Stimulated activated memory B cell treated with anti-CD40 and anti-IgM and Interleukin-4, amounts not matched to agents 10 μg/mL and 1 μg/mL and 100 μg/mL, for 72 hours (primary cell): ENCODE measurements at regions not wholly inside any gene's neighbourhood (a gene's known extent, or its start where the extent isn't known, plus 50 kb on each side); places are given as distances from the start of the nearest gene placed in this dataset.
"Not testable (repeated sequence)": the region's sequence is repeated elsewhere in the genome, so short reads cannot be mapped to it uniquely, and the experiment has no call there.

Experiments
- ATAC-seq: fragments of 150-1000 bp; cut with Tn5 transposase; 2 replicates; pipeline ENCODE4 v1.10.0; 2021
- H3K27ac Mint-ChIP-seq: one replicate; pipeline ENCODE4 v1.8.0; 2022; ENCODE audit warnings: mild to moderate bottlenecking, mixed read lengths
- H3K27me3 Mint-ChIP-seq: one replicate; pipeline ENCODE4 v1.8.0; 2022; ENCODE audit warnings: mixed read lengths
- H3K36me3 Mint-ChIP-seq: one replicate; pipeline ENCODE4 v1.8.0; 2022; ENCODE audit warnings: mixed read lengths
- H3K4me1 Mint-ChIP-seq: one replicate; pipeline ENCODE4 v1.8.0; 2022; ENCODE audit warnings: mixed read lengths
- H3K4me3 Mint-ChIP-seq: one replicate; pipeline ENCODE4 v1.8.0; 2022; ENCODE audit warnings: mild to moderate bottlenecking, moderate library complexity, mixed read lengths
- H3K9me3 Mint-ChIP-seq: one replicate; pipeline ENCODE4 v1.8.0; 2022; ENCODE audit warnings: mixed read lengths

DNA sequence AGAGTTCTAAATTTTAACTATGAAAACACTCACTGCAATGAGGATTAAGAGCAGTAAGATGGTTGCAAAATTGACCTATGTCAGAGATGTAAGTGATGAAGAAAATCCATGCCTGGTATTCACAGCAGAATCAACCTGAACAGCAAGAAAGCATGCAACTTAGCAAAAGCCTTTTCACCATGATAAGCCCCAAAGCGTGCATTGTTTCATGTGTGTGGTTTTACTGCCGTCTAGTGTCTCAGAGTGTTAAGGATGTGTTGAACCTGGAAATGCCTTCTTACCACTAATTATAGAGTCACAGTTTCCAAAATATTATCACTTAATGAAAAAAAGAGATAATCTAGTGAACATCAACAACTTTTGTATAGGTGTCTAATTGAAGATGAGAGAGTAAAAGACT lies 415.2 kb upstream of the TRPC7 start:
- no peaks in the 10 kb centered on the region for H3K36me3 Mint-ChIP-seq
- H3K9me3 Mint-ChIP-seq = peaks cover 11% of the 10 kb centered on the region
- ATAC-seq = no peak
- no peaks in the 10 kb centered on the region for H3K4me1 Mint-ChIP-seq
- H3K27me3 Mint-ChIP-seq = no peaks in the 10 kb centered on the region
- no peak overlapping the region for H3K27ac Mint-ChIP-seq
- no peak overlapping the region for H3K4me3 Mint-ChIP-seq

DNA sequence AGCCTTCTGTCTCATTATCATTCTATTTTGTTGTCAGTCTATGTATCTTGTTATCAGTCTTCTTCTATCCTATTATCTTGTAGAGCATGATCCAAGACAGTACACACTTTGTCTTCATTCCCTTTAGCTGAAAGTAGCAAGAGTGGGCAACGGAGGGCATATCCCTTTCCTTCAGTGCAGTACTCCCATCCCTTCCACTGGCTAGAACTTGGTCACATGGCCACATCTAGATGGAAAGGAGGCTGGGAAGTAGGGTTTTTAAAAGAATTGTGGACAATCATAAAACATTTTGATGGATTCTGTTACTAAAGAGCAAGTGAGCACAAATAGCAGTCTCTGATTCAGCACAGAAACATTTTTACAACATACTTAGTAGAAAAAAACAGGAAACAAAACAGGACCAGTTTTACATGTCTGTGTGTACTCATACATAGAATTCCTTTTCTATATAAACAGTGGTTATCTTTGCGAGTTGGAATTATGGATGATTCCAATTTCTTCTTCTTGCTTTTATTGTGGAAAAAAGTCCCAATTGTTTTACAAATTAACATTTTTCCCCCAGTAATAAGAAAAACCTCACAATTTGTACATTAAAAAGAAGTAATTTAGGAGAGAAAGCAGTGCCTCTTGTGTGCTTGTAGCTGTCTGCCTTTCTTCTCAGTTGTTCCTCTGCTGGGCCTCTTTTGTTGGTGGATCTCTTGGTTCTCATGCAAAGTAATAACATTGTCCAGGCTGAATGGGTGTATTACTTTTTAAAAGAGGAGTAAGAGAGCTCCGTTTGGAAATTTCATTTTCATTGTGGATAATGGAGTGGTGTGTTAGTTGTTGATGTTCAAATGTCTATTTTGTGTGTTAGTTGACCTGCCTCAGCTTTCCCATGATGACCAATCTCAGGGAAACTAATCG lies 410.9 kb upstream of the TRPC7 start:
- H3K4me1 Mint-ChIP-seq = no peaks in the 10 kb centered on the region
- no peak overlapping the region for H3K4me3 Mint-ChIP-seq
- peaks cover 9% of the 10 kb centered on the region for H3K9me3 Mint-ChIP-seq
- no peaks in the 10 kb centered on the region for H3K27me3 Mint-ChIP-seq
- H3K27ac Mint-ChIP-seq = no peak overlapping the region
- no peak for ATAC-seq
- no peaks in the 10 kb centered on the region for H3K36me3 Mint-ChIP-seq

DNA sequence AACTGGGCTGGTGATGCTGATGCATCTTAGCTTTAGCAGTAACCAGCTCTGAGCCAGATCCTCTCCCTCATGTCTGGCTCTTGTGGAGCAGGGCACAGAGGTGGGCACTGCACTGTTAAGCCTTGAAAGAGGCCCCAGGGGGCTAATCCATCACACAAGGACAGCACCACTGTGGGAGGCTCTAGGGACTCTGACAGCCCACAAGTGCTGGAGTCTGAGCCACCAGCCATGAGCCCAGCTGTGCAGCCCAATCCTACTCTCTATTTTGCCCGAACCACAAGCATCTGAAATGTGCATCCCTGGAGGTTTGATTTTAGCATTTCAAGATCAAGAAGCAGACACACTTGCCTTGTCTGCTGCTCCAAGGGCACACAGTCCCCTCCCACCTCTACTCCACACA lies 407.1 kb upstream of the TRPC7 start:
- H3K4me3 Mint-ChIP-seq = no peak overlapping the region

DNA sequence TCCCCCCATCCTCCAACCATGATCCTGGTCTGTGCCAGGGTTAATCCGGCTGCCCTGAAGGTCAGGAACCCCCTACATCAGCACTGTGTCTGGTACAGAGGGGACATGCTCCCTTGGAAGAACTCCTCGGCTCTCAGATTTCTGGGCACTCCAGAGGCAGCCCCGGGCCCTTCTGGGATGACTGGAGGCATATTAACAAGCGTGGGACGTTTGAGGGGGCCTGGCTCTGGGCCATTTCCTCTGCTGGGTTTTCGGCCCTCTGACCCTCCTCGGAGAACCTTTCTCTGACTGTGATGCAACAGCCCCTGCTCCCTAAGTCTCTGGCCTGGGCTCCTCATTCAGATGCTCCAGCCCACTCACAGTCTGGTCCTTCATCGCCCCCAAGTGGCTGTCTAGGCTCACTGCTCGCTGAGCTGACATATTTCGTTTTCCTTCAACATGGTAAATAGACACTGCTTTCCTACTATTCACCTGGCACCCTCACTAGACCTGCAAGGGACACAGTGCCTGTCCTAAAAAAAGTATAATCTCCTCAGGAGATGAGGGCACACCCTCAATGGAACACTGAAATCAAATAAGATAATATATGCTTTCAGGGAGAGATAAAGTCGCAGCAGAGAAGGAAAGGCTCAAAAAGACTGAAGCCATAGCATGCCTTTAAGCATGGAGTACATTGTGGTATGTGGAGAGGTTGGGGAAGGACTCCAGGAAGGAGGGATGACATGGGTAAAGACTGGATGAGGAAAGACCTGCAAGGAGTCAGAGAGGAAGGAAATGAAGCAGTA lies 404.7 kb upstream of the TRPC7 start:
- no peak for ATAC-seq
- peaks cover 5% of the 10 kb centered on the region for H3K9me3 Mint-ChIP-seq
- no peaks in the 10 kb centered on the region for H3K4me1 Mint-ChIP-seq
- no peaks in the 10 kb centered on the region for H3K36me3 Mint-ChIP-seq
- no peak overlapping the region for H3K27ac Mint-ChIP-seq
- H3K4me3 Mint-ChIP-seq = no peak overlapping the region
- no peaks in the 10 kb centered on the region for H3K27me3 Mint-ChIP-seq

More for the DNA sequence above, 407.1 kb upstream of the TRPC7 start:
- no peak overlapping the region for H3K27ac Mint-ChIP-seq
- H3K27me3 Mint-ChIP-seq = no peaks in the 10 kb centered on the region
- no peak for ATAC-seq
- peaks cover 9% of the 10 kb centered on the region for H3K9me3 Mint-ChIP-seq
- no peaks in the 10 kb centered on the region for H3K4me1 Mint-ChIP-seq
- no peaks in the 10 kb centered on the region for H3K36me3 Mint-ChIP-seq

DNA sequence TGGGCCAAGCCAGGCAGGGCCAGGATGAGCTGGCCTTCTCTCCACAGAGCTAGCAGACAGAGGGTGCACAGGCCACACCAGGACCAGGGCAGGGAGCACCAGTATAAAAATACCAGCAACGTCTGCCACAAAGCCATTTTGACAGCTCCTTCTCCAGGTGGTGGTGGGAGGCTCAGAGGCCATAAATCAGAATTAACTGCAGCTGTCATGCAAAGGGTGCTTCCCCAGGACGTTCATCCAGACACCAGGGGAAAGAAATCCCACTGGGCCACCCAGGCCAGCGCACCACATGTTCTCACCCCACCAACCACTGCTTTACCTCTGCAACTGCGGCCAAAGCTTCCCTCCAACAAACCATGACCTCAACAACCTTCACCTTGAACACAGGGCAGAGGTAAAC lies 403.7 kb upstream of the TRPC7 start:
- Mint-ChIP-seq H3K36me3 (no peaks in the 10 kb centered on the region), H3K4me1 (no peaks in the 10 kb centered on the region), H3K27me3 (no peaks in the 10 kb centered on the region), H3K27ac (no peak overlapping the region), H3K4me3 (no peak overlapping the region), H3K9me3 (peaks cover 3% of the 10 kb centered on the region)
- no peak for ATAC-seq

DNA sequence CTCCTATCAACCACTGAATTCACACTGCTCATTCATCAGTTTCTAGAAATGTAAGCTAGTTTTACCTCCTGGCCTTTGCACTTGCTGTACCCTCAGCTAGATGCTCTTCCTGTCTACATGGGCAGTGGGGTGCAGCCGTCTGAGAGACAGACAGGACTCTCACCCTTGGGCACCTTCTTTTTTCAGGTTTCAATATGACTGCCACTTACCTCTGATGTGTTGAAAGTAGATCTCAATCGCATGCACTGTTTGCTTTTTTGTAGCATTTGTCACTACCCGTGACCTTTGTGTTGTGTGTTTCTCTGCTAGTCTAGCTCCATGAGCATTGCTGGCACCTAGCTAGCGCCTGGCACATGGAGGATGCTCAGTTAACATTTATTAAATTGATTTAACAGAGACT lies 403.1 kb upstream of the TRPC7 start:
- Mint-ChIP-seq H3K9me3 (peaks cover 4% of the 10 kb centered on the region), H3K27me3 (no peaks in the 10 kb centered on the region), H3K36me3 (no peaks in the 10 kb centered on the region), H3K4me3 (no peak overlapping the region), H3K4me1 (no peaks in the 10 kb centered on the region), H3K27ac (no peak overlapping the region)
- ATAC-seq = no peak

GRCh38 chr5:136766456-136766855 lies 401.1 kb upstream of the TRPC7 start:
- peaks cover 7% of the 10 kb centered on the region for H3K9me3 Mint-ChIP-seq
- H3K36me3 Mint-ChIP-seq = no peaks in the 10 kb centered on the region
- H3K4me1 Mint-ChIP-seq = no peaks in the 10 kb centered on the region
- H3K4me3 Mint-ChIP-seq = no peak overlapping the region
- H3K27ac Mint-ChIP-seq = no peak overlapping the region
- no peaks in the 10 kb centered on the region for H3K27me3 Mint-ChIP-seq
- ATAC-seq = no peak

DNA sequence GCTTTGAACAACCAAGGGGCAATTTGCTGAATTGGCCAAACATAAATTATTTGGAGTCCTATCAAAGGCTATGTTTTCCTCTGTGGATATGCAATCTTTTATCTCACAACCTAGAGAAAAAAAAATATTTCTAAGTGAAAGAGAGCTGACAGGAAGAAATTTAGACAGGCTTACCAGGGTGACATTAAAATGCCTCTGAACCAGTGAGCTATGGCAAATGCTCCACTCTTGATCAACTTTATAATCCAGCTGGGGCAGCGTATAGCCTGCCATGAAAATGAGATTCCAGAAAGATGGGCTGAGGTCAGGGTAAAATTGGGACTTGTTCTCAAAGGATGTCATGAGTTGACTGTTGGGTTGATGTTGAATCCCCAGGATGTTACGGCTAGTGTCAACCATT lies 399.3 kb upstream of the TRPC7 start:
- no peaks in the 10 kb centered on the region for H3K36me3 Mint-ChIP-seq
- ATAC-seq = no peak
- H3K4me1 Mint-ChIP-seq = no peaks in the 10 kb centered on the region
- H3K4me3 Mint-ChIP-seq = no peak overlapping the region
- peaks cover 7% of the 10 kb centered on the region for H3K9me3 Mint-ChIP-seq
- no peak overlapping the region for H3K27ac Mint-ChIP-seq
- no peaks in the 10 kb centered on the region for H3K27me3 Mint-ChIP-seq

DNA sequence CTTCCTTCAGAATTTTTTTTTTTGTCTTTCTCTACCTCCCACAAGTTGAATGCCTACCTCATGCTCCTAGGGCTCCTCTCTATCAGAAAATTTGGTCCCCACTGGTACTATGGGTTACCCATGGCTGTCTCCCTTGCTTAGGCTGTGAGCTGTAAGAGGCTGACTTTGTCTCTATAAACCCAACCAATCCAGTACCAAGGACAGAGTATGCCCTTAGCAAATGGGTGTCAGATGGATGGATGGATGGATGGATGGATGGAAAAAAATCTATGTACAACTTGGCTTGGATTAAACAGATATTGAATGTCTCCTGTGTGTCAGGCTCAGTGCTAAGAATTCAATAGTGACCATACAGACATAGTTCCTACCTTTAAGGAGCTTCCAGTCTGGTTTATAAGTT lies 398.2 kb upstream of the TRPC7 start:
- no peak overlapping the region for H3K27ac Mint-ChIP-seq
- H3K4me3 Mint-ChIP-seq = no peak overlapping the region
- H3K27me3 Mint-ChIP-seq = no peaks in the 10 kb centered on the region
- no peaks in the 10 kb centered on the region for H3K4me1 Mint-ChIP-seq
- ATAC-seq = no peak
- peaks cover 11% of the 10 kb centered on the region for H3K9me3 Mint-ChIP-seq
- no peaks in the 10 kb centered on the region for H3K36me3 Mint-ChIP-seq

GRCh38 chr5:136754216-136754615 lies 388.9 kb upstream of the TRPC7 start:
- H3K4me1 Mint-ChIP-seq = no peaks in the 10 kb centered on the region
- no peaks in the 10 kb centered on the region for H3K36me3 Mint-ChIP-seq
- peaks cover 5% of the 10 kb centered on the region for H3K9me3 Mint-ChIP-seq
- no peak overlapping the region for H3K4me3 Mint-ChIP-seq
- no peak overlapping the region for H3K27ac Mint-ChIP-seq
- H3K27me3 Mint-ChIP-seq = no peaks in the 10 kb centered on the region
- no peak for ATAC-seq

GRCh38 chr5:136750224-136750862 lies 385.0 kb upstream of the TRPC7 start:
- ATAC-seq = no peak
- H3K27ac Mint-ChIP-seq = no peak overlapping the region
- no peaks in the 10 kb centered on the region for H3K36me3 Mint-ChIP-seq
- H3K4me3 Mint-ChIP-seq = no peak overlapping the region
- peaks cover 9% of the 10 kb centered on the region for H3K9me3 Mint-ChIP-seq
- no peaks in the 10 kb centered on the region for H3K27me3 Mint-ChIP-seq
- H3K4me1 Mint-ChIP-seq = no peaks in the 10 kb centered on the region

- Mint-ChIP-seq H3K27ac (no peak overlapping the region), H3K4me1 (no peaks in the 10 kb centered on the region), H3K27me3 (no peaks in the 10 kb centered on the region), H3K9me3 (peaks cover 9% of the 10 kb centered on the region), H3K36me3 (no peaks in the 10 kb centered on the region), H3K4me3 (no peak overlapping the region)
- ATAC-seq = no peak
Observed at GRCh38 chr5:136749016-136749415, 383.7 kb upstream of the TRPC7 start.

- Mint-ChIP-seq H3K9me3 (peaks cover 23% of the 10 kb centered on the region), H3K36me3 (no peaks in the 10 kb centered on the region), H3K27me3 (peaks cover 6% of the 10 kb centered on the region), H3K4me1 (no peaks in the 10 kb centered on the region), H3K4me3 (no peak overlapping the region), H3K27ac (no peak overlapping the region)
- ATAC-seq = no peak
Observed at GRCh38 chr5:136743052-136743451, 377.7 kb upstream of the TRPC7 start.

DNA sequence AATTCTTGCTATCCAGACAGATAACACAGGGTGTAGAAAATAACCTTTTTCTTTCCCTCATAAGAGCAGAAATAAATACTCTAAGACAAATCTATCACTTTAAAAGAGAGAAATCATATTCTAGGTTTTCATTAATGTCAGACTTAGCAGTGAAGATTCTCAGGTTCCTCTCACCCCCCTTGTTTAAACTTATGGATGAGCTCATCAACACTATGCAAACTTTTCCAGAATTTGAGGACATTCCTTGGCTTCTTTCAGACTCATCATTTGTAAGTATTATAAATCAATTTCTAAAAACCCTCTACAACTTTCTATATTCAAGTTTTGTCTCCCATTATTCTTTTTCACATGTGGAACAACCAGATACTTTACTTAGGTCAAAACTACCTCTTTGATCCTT lies 374.9 kb upstream of the TRPC7 start:
- H3K36me3 Mint-ChIP-seq = no peaks in the 10 kb centered on the region
- peaks cover 6% of the 10 kb centered on the region for H3K27me3 Mint-ChIP-seq
- no peak overlapping the region for H3K27ac Mint-ChIP-seq
- H3K4me1 Mint-ChIP-seq = no peaks in the 10 kb centered on the region
- no peak overlapping the region for H3K4me3 Mint-ChIP-seq
- no peak for ATAC-seq
- H3K9me3 Mint-ChIP-seq = peaks cover 24% of the 10 kb centered on the region

- not testable (repeated sequence) for H3K4me3 Mint-ChIP-seq, H3K4me1 Mint-ChIP-seq, H3K27ac Mint-ChIP-seq, ATAC-seq, H3K36me3 Mint-ChIP-seq, H3K27me3 Mint-ChIP-seq
- H3K9me3 Mint-ChIP-seq = peaks cover 24% of the 10 kb centered on the region
Observed at GRCh38 chr5:136739271-136739670, 373.9 kb upstream of the TRPC7 start.
